ENCODE measurements at regions not wholly inside any gene's neighbourhood (a gene's known extent, or its start where the extent isn't known, plus 50 kb on each side); places are given as distances from the start of the nearest gene placed in this dataset.

DNA sequence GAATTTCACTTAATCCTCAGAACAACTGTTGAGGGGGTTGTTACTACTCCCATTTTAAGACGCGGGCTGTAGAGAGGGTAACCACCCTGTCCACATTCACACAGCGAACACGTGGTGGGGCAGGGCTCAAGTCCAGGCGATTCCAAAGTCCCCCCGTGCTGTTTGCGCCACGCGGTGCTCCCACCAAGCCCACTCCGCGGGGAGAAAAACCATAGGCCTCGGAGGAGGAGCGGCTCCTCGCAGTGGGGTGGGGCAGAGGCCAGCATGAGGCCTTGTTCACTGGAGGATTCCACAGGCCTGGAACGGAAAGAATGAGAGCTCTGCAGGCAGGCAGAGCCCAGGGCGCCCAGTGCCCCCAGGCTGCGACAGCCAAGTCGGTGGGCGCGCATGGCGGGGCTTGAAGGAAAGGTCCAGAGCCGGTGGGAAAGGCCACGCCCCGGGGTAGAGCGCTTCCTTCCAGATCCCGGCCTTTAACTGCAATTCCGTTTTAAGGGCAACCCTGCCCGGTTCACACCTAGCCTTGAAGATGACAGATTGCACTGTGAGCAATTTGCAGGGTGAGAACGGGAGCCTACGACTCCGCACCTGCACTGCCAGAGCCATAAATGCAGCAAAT, 161.8 kb upstream of the TBL1XR1 start (continued):
- TF ChIP-seq SCMH1 (CRISPR knock-in tag; IDR thresholded peaks at IDR 0.05; ENCODE audit: borderline replicate concordance) (no peak), ZNF530 (CRISPR knock-in tag; IDR thresholded peaks at IDR 0.05; ENCODE audit: low read depth) (no peak), ZNF780A (CRISPR knock-in tag; IDR thresholded peaks at IDR 0.05) (no peak), ZNF274 (CRISPR knock-in tag; IDR thresholded peaks at IDR 0.05) (peak; percentile 51; the same call in 1 of the 2 replicates), ZFP1 (CRISPR knock-in tag; IDR thresholded peaks at IDR 0.05) (no peak), RBM39 (IDR thresholded peaks at IDR 0.05; ENCODE audit: low read depth, low read length, poor library complexity, severe bottlenecking) (no peak), ZNF746 (CRISPR knock-in tag; IDR thresholded peaks at IDR 0.05) (no peak), JUND (CRISPR knock-in tag; IDR thresholded peaks at IDR 0.05) (peak; percentile 48; the same call in 1 of the 2 replicates), SMAD9 (CRISPR knock-in tag; IDR thresholded peaks at IDR 0.05) (no peak), RAD21 (CRISPR knock-in tag; IDR thresholded peaks at IDR 0.05) (no peak), ZNF563 (CRISPR knock-in tag; IDR thresholded peaks at IDR 0.05) (no peak), ERF (CRISPR knock-in tag; IDR thresholded peaks at IDR 0.05) (no peak), ZMAT3 (CRISPR knock-in tag; conservative IDR thresholded peaks at IDR 0.05) (peak; percentile 46; the same call in 1 of the 2 replicates), ZSCAN9 (CRISPR knock-in tag; IDR thresholded peaks at IDR 0.05; ENCODE audit: borderline replicate concordance) (no peak), FOXA3 (CRISPR knock-in tag; IDR thresholded peaks at IDR 0.05) (no peak), MIER3 (CRISPR knock-in tag; IDR thresholded peaks at IDR 0.05; ENCODE audit: borderline replicate concordance) (no peak)
- TF ChIP-seq, protein P1, sequence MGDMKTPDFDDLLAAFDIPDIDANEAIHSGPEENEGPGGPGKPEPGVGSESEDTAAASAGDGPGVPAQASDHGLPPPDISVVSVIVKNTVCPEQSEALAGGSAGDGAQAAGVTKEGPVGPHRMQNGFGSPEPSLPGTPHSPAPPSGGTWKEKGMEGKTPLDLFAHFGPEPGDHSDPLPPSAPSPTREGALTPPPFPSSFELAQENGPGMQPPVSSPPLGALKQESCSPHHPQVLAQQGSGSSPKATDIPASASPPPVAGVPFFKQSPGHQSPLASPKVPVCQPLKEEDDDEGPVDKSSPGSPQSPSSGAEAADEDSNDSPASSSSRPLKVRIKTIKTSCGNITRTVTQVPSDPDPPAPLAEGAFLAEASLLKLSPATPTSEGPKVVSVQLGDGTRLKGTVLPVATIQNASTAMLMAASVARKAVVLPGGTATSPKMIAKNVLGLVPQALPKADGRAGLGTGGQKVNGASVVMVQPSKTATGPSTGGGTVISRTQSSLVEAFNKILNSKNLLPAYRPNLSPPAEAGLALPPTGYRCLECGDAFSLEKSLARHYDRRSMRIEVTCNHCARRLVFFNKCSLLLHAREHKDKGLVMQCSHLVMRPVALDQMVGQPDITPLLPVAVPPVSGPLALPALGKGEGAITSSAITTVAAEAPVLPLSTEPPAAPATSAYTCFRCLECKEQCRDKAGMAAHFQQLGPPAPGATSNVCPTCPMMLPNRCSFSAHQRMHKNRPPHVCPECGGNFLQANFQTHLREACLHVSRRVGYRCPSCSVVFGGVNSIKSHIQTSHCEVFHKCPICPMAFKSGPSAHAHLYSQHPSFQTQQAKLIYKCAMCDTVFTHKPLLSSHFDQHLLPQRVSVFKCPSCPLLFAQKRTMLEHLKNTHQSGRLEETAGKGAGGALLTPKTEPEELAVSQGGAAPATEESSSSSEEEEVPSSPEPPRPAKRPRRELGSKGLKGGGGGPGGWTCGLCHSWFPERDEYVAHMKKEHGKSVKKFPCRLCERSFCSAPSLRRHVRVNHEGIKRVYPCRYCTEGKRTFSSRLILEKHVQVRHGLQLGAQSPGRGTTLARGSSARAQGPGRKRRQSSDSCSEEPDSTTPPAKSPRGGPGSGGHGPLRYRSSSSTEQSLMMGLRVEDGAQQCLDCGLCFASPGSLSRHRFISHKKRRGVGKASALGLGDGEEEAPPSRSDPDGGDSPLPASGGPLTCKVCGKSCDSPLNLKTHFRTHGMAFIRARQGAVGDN (CRISPR knock-in tag; IDR thresholded peaks at IDR 0.05) = peak; percentile 87
- TF ChIP-seq, protein P2, sequence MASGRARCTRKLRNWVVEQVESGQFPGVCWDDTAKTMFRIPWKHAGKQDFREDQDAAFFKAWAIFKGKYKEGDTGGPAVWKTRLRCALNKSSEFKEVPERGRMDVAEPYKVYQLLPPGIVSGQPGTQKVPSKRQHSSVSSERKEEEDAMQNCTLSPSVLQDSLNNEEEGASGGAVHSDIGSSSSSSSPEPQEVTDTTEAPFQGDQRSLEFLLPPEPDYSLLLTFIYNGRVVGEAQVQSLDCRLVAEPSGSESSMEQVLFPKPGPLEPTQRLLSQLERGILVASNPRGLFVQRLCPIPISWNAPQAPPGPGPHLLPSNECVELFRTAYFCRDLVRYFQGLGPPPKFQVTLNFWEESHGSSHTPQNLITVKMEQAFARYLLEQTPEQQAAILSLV (CRISPR knock-in tag; IDR thresholded peaks at IDR 0.05; ENCODE audit: borderline replicate concordance) = no peak
- TF ChIP-seq, protein P3, sequence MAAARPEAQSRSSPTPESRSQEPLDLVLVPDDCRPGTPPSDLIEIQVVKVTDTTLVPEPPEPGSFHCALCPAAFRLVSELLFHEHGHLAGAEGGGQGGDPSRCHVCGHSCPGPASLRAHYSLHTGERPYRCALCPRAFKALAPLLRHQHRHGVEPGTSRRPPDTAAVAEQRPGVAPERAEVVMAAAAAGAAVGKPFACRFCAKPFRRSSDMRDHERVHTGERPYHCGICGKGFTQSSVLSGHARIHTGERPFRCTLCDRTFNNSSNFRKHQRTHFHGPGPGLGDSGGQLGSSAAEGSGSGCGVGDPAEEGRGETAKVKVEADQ (CRISPR knock-in tag; IDR thresholded peaks at IDR 0.05; ENCODE audit: borderline replicate concordance) = no peak
- TF ChIP-seq, protein P4, sequence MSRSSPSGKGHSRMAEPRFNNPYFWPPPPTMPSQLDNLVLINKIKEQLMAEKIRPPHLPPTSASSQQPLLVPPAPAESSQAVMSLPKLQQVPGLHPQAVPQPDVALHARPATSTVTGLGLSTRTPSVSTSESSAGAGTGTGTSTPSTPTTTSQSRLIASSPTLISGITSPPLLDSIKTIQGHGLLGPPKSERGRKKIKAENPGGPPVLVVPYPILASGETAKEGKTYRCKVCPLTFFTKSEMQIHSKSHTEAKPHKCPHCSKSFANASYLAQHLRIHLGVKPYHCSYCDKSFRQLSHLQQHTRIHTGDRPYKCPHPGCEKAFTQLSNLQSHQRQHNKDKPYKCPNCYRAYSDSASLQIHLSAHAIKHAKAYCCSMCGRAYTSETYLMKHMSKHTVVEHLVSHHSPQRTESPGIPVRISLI (CRISPR knock-in tag; IDR thresholded peaks at IDR 0.05; ENCODE audit: borderline replicate concordance) = no peak
- TF ChIP-seq, protein P5, sequence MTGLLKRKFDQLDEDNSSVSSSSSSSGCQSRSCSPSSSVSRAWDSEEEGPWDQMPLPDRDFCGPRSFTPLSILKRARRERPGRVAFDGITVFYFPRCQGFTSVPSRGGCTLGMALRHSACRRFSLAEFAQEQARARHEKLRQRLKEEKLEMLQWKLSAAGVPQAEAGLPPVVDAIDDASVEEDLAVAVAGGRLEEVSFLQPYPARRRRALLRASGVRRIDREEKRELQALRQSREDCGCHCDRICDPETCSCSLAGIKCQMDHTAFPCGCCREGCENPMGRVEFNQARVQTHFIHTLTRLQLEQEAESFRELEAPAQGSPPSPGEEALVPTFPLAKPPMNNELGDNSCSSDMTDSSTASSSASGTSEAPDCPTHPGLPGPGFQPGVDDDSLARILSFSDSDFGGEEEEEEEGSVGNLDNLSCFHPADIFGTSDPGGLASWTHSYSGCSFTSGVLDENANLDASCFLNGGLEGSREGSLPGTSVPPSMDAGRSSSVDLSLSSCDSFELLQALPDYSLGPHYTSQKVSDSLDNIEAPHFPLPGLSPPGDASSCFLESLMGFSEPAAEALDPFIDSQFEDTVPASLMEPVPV (CRISPR knock-in tag; IDR thresholded peaks at IDR 0.05) = no peak
